HepG2 (cell line): ENCODE measurements at regions not wholly inside any gene's neighbourhood (a gene's known extent, or its start where the extent isn't known, plus 50 kb on each side); places are given as distances from the start of the nearest gene placed in this dataset.

Source experiments
- ATAC-seq: fragments of 200-7000 bp; cut with Tn5 transposase; 3 replicates; pipeline ENCODE4 v1.9.1; 2020; ENCODE audit warnings: mild to moderate bottlenecking, moderate library complexity
- BruUV-seq: library from RNA; stranded (reverse); fragments of 400-500 nt; replicated peaks from 2 replicates; lab custom pipeline; 2021; lab: Mats Ljungman, UMichigan
- CTCF ChIA-PET: fragments of 300-600 bp; formaldehyde crosslinking; extraction: SDS; loops from one replicate; lab custom pipeline; 2021; ENCODE audit warnings: low total read pairs, inconsistent platforms, low intra/inter-chr PET ratio; lab: Yijun Ruan, JAX
- POLR2A ChIA-PET: fragments of 350-600 bp; sonication (Branson Sonifier 250); formaldehyde crosslinking; loops from one replicate; lab custom pipeline; 2020; ENCODE audit warnings: antibody characterized with exemption, inconsistent platforms; lab: Yijun Ruan, JAX
- DNase-seq: peaks from one replicate; pipeline ENCODE4 v3.0.0-alpha.2; 2015; ENCODE audit warnings: low spot score
- FAIRE-seq: peaks from 3 replicates; lab custom pipeline; 2011; peaks lifted over from hg19 to GRCh38; lab: Jason Lieb, UNC
- H2AFZ ChIP-seq: one replicate; pipeline ENCODE4 v1.6.1; 2011; ENCODE audit warnings: low read length, inconsistent platforms
- H3K27ac ChIP-seq: fragments of 300-600 bp; 3 replicates; pipeline ENCODE4 v1.8.0; 2011; ENCODE audit warnings: mixed run types, mild to moderate bottlenecking, mixed read lengths, low read length, inconsistent platforms; ENCODE audit not compliant: insufficient read depth; ENCODE audit errors: extremely low read length
- H3K27me3 ChIP-seq, 2 experiments: fragments of 200-600 bp in 1 of 2; 2 replicates in 1 of 2; 3 replicates in 1 of 2; pipeline versions ENCODE4 v1.6.0 to v1.8.0; 2011; ENCODE audit warnings: low read length in 2 of 2, mild to moderate bottlenecking in 2 of 2, moderate library complexity in 2 of 2, inconsistent platforms in 1 of 2; ENCODE audit not compliant: insufficient read depth in 2 of 2, control insufficient read depth in 1 of 2
- H3K36me3 ChIP-seq, 2 experiments: fragments of 200-600 bp in 1 of 2; replicated peaks in 1 of 2; 2 replicates in 1 of 2; 3 replicates in 1 of 2; pipeline versions ENCODE4 v1.5.1 to v1.8.0; 2011; ENCODE audit warnings: low read length in 2 of 2, inconsistent platforms in 1 of 2; ENCODE audit not compliant: insufficient read depth in 2 of 2, control insufficient read depth in 1 of 2
- H3K4me1 ChIP-seq: 2 replicates; pipeline ENCODE4 v1.5.1; 2012; ENCODE audit warnings: low read length, inconsistent platforms; ENCODE audit not compliant: insufficient read depth
- H3K4me2 ChIP-seq: 2 replicates; pipeline ENCODE4 v1.6.0; 2011; ENCODE audit warnings: low read depth, low read length, inconsistent platforms
- H3K4me3 ChIP-seq, 3 experiments: fragments of 200-600 bp in 1 of 3; sonication (generic), shearing (Covaris generic) in 1 of 3; replicated peaks in 1 of 3; 2 replicates each; pipeline ENCODE4 v1.5.1; 2011 to 2016; ENCODE audit warnings: low read length in 3 of 3, inconsistent platforms in 2 of 3, low read depth in 2 of 3, mild to moderate bottlenecking in 2 of 3, control low read depth in 1 of 3, mixed read lengths in 1 of 3; ENCODE audit not compliant: insufficient read depth in 1 of 3
- H3K79me2 ChIP-seq: one replicate; pipeline ENCODE4 v1.6.1; 2011; ENCODE audit warnings: low read length, inconsistent platforms; ENCODE audit not compliant: insufficient read depth
- H3K9ac ChIP-seq: 2 replicates; pipeline ENCODE4 v1.6.0; 2011; ENCODE audit warnings: mild to moderate bottlenecking, low read depth, low read length, inconsistent platforms; ENCODE audit not compliant: insufficient read depth
- H3K9me3 ChIP-seq: 2 replicates; pipeline ENCODE4 v1.5.1; 2012; ENCODE audit warnings: mild to moderate bottlenecking, low read length
- H4K20me1 ChIP-seq: 2 replicates; pipeline ENCODE4 v1.6.0; 2011; ENCODE audit warnings: inconsistent platforms, mild to moderate bottlenecking, low read length, moderate library complexity; ENCODE audit not compliant: insufficient read depth
- AGO2 ChIP-seq: fragments of 200-400 bp; formaldehyde crosslinking; optimal IDR thresholded peaks from 2 replicates; pipeline ENCODE3; 2017; ENCODE audit warnings: mild to moderate bottlenecking, low read depth, low read length, moderate library complexity
- ATF6 ChIP-seq: sonication (generic); formaldehyde crosslinking; conservative IDR thresholded peaks from 2 replicates; pipeline ENCODE4 v1.4.0; 2020; ENCODE audit warnings: missing genetic modification reagents
- DNMT3B ChIP-seq: conservative IDR thresholded peaks from 2 replicates; pipeline ENCODE4 v1.6.1; 2016; ENCODE audit warnings: missing biosample characterization, control low read depth
- FOXA1 ChIP-seq, 2 experiments: fragments of 450-650 bp in 1 of 2; sonication (generic) in 1 of 2; formaldehyde crosslinking in 1 of 2; IDR thresholded peaks; 2 replicates each; pipeline versions ENCODE4 v1.4.0 to v1.6.1; 2016 to 2020; ENCODE audit warnings: missing genetic modification reagents in 1 of 2
- MED8 ChIP-seq: sonication (generic); formaldehyde crosslinking; IDR thresholded peaks from 2 replicates; pipeline ENCODE4 v1.8.1; 2023; ENCODE audit warnings: mild to moderate bottlenecking, missing genetic modification reagents; ENCODE audit not compliant: insufficient replicate concordance
- NONO ChIP-seq, 2 experiments: fragments of 450-650 bp in 1 of 2; sonication (generic) in 1 of 2; formaldehyde crosslinking in 1 of 2; IDR thresholded peaks in 1 of 2; conservative IDR thresholded peaks in 1 of 2; 2 replicates each; pipeline versions ENCODE4 v1.6.1 to v1.8.0; 2017 to 2022; ENCODE audit warnings: mild to moderate bottlenecking in 1 of 2, missing genetic modification reagents in 1 of 2, moderate library complexity in 1 of 2
- PCBP1 ChIP-seq: fragments of 200-400 bp; formaldehyde crosslinking; IDR thresholded peaks from 2 replicates; pipeline ENCODE4 v1.6.1; 2017; ENCODE audit warnings: mild to moderate bottlenecking, low read depth, low read length, borderline replicate concordance
- SNRNP70 ChIP-seq: fragments of 200-400 bp; formaldehyde crosslinking; IDR thresholded peaks from 2 replicates; pipeline ENCODE4 v1.6.1; 2017; ENCODE audit warnings: mild to moderate bottlenecking, low read depth, low read length, moderate library complexity
- TAF15 ChIP-seq: fragments of 200-400 bp; formaldehyde crosslinking; IDR thresholded peaks from one replicate; pipeline ENCODE4 v1.6.1; 2018; ENCODE audit warnings: mild to moderate bottlenecking, low read depth, low read length; ENCODE audit not compliant: poor library complexity, severe bottlenecking
- U2AF2 ChIP-seq: fragments of 200-400 bp; formaldehyde crosslinking; IDR thresholded peaks from 2 replicates; pipeline ENCODE4 v1.6.1; 2017; ENCODE audit warnings: low read depth, mild to moderate bottlenecking, low read length
- ZFP37 ChIP-seq: sonication (generic); formaldehyde crosslinking; IDR thresholded peaks from 2 replicates; pipeline ENCODE4 v1.4.0; 2020; ENCODE audit warnings: missing genetic modification reagents, borderline replicate concordance
- ZNF18 ChIP-seq: sonication (generic); formaldehyde crosslinking; IDR thresholded peaks from 2 replicates; pipeline ENCODE4 v1.8.0; 2022; ENCODE audit warnings: mild to moderate bottlenecking, missing genetic modification reagents; ENCODE audit not compliant: insufficient replicate concordance
- ZNF510 ChIP-seq: sonication (generic); formaldehyde crosslinking; IDR thresholded peaks from 2 replicates; pipeline ENCODE4 v1.4.0; 2020; ENCODE audit warnings: low read depth, mild to moderate bottlenecking, missing genetic modification reagents
- ZNF747 ChIP-seq: sonication (generic); formaldehyde crosslinking; IDR thresholded peaks from 2 replicates; pipeline ENCODE4 v1.8.1; 2023; ENCODE audit warnings: missing genetic modification reagents, mild to moderate bottlenecking, borderline replicate concordance
- ZZZ3 ChIP-seq: sonication (generic); formaldehyde crosslinking; IDR thresholded peaks from 2 replicates; pipeline ENCODE4 v1.4.0; 2020; ENCODE audit warnings: missing genetic modification reagents, mild to moderate bottlenecking, borderline replicate concordance
- WGBS: methylation state at CpG from one replicate; pipeline ENCODE4 v1.1.6; 2017; ENCODE audit warnings: low lambda C conversion rate; 5-methylcytosine and 5-hydroxymethylcytosine counted together
- in situ Hi-C: cut with HindIII; loops from 2 replicates; pipeline ENCODE4 v1.10.0; 2017; ENCODE audit warnings: low pct_unique_long_range_greater_than_20kb; ENCODE audit not compliant: extremely low pct_ligation_motif_present
- intact Hi-C: fragments of 100-400 bp; cut with micrococcal nuclease; formaldehyde crosslinking; loops from one replicate; pipeline ENCODE4 v1.10.0; 2022; ENCODE audit not compliant: unreplicated experiment

- no TSS peak for BruUV-seq
- H3K4me1 ChIP-seq, result no peaks in the 10 kb centered on the region
- no peak overlapping the region for H2AFZ ChIP-seq
- no peak overlapping the region for H3K9ac ChIP-seq
- intact Hi-C loops, result no loop called here
- in situ Hi-C loops, result no loop called here
- no peak for DNase-seq
- FAIRE-seq, result no peak
- no peak overlapping the region for H3K4me2 ChIP-seq
- TF ChIP-seq ZNF18 (CRISPR knock-in tag) (no peak), AGO2 (no peak), ZNF747 (CRISPR knock-in tag) (no peak), FOXA1 (IDR thresholded peaks at IDR 0.05) (no peak), FOXA1 (CRISPR knock-in tag; IDR thresholded peaks at IDR 0.05) (no peak), MED8 (no peak), NONO (IDR thresholded peaks at IDR 0.05) (no peak), NONO (CRISPR knock-in tag; conservative IDR thresholded peaks at IDR 0.05) (no peak), U2AF2 (no peak), ATF6 (CRISPR knock-in tag) (no peak), DNMT3B (CRISPR knock-in tag) (no peak), ZZZ3 (CRISPR knock-in tag) (no peak), ZFP37 (CRISPR knock-in tag) (no peak), PCBP1 (no peak), SNRNP70 (no peak), ZNF510 (CRISPR knock-in tag) (no peak), TAF15 (no peak)
- H3K27me3 ChIP-seq, result no peaks in the 10 kb centered on the region
- H3K9me3 ChIP-seq, result peaks cover 100% of the 10 kb centered on the region
- WGBS, result 2% methylated on average over 5 of the region's 5 CpGs
- no peak overlapping the region for H3K27ac ChIP-seq
- POLR2A ChIA-PET, result no interaction called here
- H3K79me2 ChIP-seq, result no peaks in the 10 kb centered on the region
- H3K4me3 ChIP-seq, result no peak overlapping the region
- CTCF ChIA-PET, result no interaction called here
- H4K20me1 ChIP-seq, result no peaks in the 10 kb centered on the region
- ATAC-seq, result no peak
- H3K36me3 ChIP-seq, result no peaks in the 10 kb centered on the region
These were observed 300.2 kb downstream of the GABRB3 start for GRCh38 chr15:26472661-26473060.
